HepG2 (cell line): ENCODE measurements at regions not wholly inside any gene's neighbourhood (a gene's known extent, or its start where the extent isn't known, plus 50 kb on each side); places are given as distances from the start of the nearest gene placed in this dataset.

Experiments used
- ATAC-seq: fragments of 200-7000 bp; cut with Tn5 transposase; 3 replicates; pipeline ENCODE4 v1.9.1; 2020; ENCODE audit warnings: mild to moderate bottlenecking, moderate library complexity
- BruUV-seq: library from RNA; stranded (reverse); fragments of 400-500 nt; replicated peaks from 2 replicates; lab custom pipeline; 2021; lab: Mats Ljungman, UMichigan
- CTCF ChIA-PET: fragments of 300-600 bp; formaldehyde crosslinking; extraction: SDS; loops from one replicate; lab custom pipeline; 2021; ENCODE audit warnings: low total read pairs, inconsistent platforms, low intra/inter-chr PET ratio; lab: Yijun Ruan, JAX
- POLR2A ChIA-PET: fragments of 350-600 bp; sonication (Branson Sonifier 250); formaldehyde crosslinking; loops from one replicate; lab custom pipeline; 2020; ENCODE audit warnings: antibody characterized with exemption, inconsistent platforms; lab: Yijun Ruan, JAX
- DNase-seq: peaks from one replicate; pipeline ENCODE4 v3.0.0-alpha.2; 2015; ENCODE audit warnings: low spot score
- FAIRE-seq: peaks from 3 replicates; lab custom pipeline; 2011; peaks lifted over from hg19 to GRCh38; lab: Jason Lieb, UNC
- H2AFZ ChIP-seq: one replicate; pipeline ENCODE4 v1.6.1; 2011; ENCODE audit warnings: low read length, inconsistent platforms
- H3K27ac ChIP-seq: fragments of 300-600 bp; 3 replicates; pipeline ENCODE4 v1.8.0; 2011; ENCODE audit warnings: mixed run types, mild to moderate bottlenecking, mixed read lengths, low read length, inconsistent platforms; ENCODE audit not compliant: insufficient read depth; ENCODE audit errors: extremely low read length
- H3K27me3 ChIP-seq, 2 experiments: fragments of 200-600 bp in 1 of 2; 2 replicates in 1 of 2; 3 replicates in 1 of 2; pipeline versions ENCODE4 v1.6.0 to v1.8.0; 2011; ENCODE audit warnings: low read length in 2 of 2, mild to moderate bottlenecking in 2 of 2, moderate library complexity in 2 of 2, inconsistent platforms in 1 of 2; ENCODE audit not compliant: insufficient read depth in 2 of 2, control insufficient read depth in 1 of 2
- H3K36me3 ChIP-seq, 2 experiments: fragments of 200-600 bp in 1 of 2; replicated peaks in 1 of 2; 2 replicates in 1 of 2; 3 replicates in 1 of 2; pipeline versions ENCODE4 v1.5.1 to v1.8.0; 2011; ENCODE audit warnings: low read length in 2 of 2, inconsistent platforms in 1 of 2; ENCODE audit not compliant: insufficient read depth in 2 of 2, control insufficient read depth in 1 of 2
- H3K4me1 ChIP-seq: 2 replicates; pipeline ENCODE4 v1.5.1; 2012; ENCODE audit warnings: low read length, inconsistent platforms; ENCODE audit not compliant: insufficient read depth
- H3K4me2 ChIP-seq: 2 replicates; pipeline ENCODE4 v1.6.0; 2011; ENCODE audit warnings: low read depth, low read length, inconsistent platforms
- H3K4me3 ChIP-seq, 3 experiments: fragments of 200-600 bp in 1 of 3; sonication (generic), shearing (Covaris generic) in 1 of 3; replicated peaks in 1 of 3; 2 replicates each; pipeline ENCODE4 v1.5.1; 2011 to 2016; ENCODE audit warnings: low read length in 3 of 3, inconsistent platforms in 2 of 3, low read depth in 2 of 3, mild to moderate bottlenecking in 2 of 3, control low read depth in 1 of 3, mixed read lengths in 1 of 3; ENCODE audit not compliant: insufficient read depth in 1 of 3
- H3K79me2 ChIP-seq: one replicate; pipeline ENCODE4 v1.6.1; 2011; ENCODE audit warnings: low read length, inconsistent platforms; ENCODE audit not compliant: insufficient read depth
- H3K9ac ChIP-seq: 2 replicates; pipeline ENCODE4 v1.6.0; 2011; ENCODE audit warnings: mild to moderate bottlenecking, low read depth, low read length, inconsistent platforms; ENCODE audit not compliant: insufficient read depth
- H3K9me3 ChIP-seq: 2 replicates; pipeline ENCODE4 v1.5.1; 2012; ENCODE audit warnings: mild to moderate bottlenecking, low read length
- H4K20me1 ChIP-seq: 2 replicates; pipeline ENCODE4 v1.6.0; 2011; ENCODE audit warnings: inconsistent platforms, mild to moderate bottlenecking, low read length, moderate library complexity; ENCODE audit not compliant: insufficient read depth
- ATF7 ChIP-seq, 2 experiments: fragments of 450-650 bp in 1 of 2; sonication (generic) in 1 of 2; formaldehyde crosslinking in 1 of 2; IDR thresholded peaks; 2 replicates each; pipeline versions ENCODE4 v1.4.0 to v1.6.1; 2016 to 2020; ENCODE audit warnings: antibody characterized with exemption in 1 of 2, mild to moderate bottlenecking in 1 of 2, missing genetic modification reagents in 1 of 2
- BORCS8-MEF2B ChIP-seq: sonication (generic); formaldehyde crosslinking; IDR thresholded peaks from 2 replicates; pipeline ENCODE4 v1.8.0; 2022; ENCODE audit warnings: mild to moderate bottlenecking, missing genetic modification reagents
- CHD2 ChIP-seq: IDR thresholded peaks from 2 replicates; pipeline ENCODE4 v1.6.1; 2011; ENCODE audit warnings: low read depth, low read length, improper control_type of control experiment
- GFI1 ChIP-seq: sonication (generic); formaldehyde crosslinking; IDR thresholded peaks from 2 replicates; pipeline ENCODE4 v1.5.0; 2020; ENCODE audit warnings: missing genetic modification reagents, mild to moderate bottlenecking, borderline replicate concordance
- GTF2F1 ChIP-seq: fragments of 150-350 bp; IDR thresholded peaks from 2 replicates; pipeline ENCODE4 v1.6.1; 2014; ENCODE audit warnings: low read length
- MLX ChIP-seq: IDR thresholded peaks from 2 replicates; pipeline ENCODE4 v1.6.1; 2016
- PAX8 ChIP-seq: sonication (generic); formaldehyde crosslinking; IDR thresholded peaks from 2 replicates; pipeline ENCODE4 v1.8.0; 2022; ENCODE audit warnings: mild to moderate bottlenecking, missing genetic modification reagents, borderline replicate concordance
- PCBP1 ChIP-seq: fragments of 200-400 bp; formaldehyde crosslinking; IDR thresholded peaks from 2 replicates; pipeline ENCODE4 v1.6.1; 2017; ENCODE audit warnings: mild to moderate bottlenecking, low read depth, low read length, borderline replicate concordance
- SATB2 ChIP-seq: sonication (generic); formaldehyde crosslinking; IDR thresholded peaks from 2 replicates; pipeline ENCODE4 v1.5.0; 2020; ENCODE audit warnings: missing genetic modification reagents
- SNAI1 ChIP-seq: sonication (generic); formaldehyde crosslinking; IDR thresholded peaks from 2 replicates; pipeline ENCODE4 v1.5.0; 2020; ENCODE audit warnings: mild to moderate bottlenecking, missing genetic modification reagents, borderline replicate concordance
- SNAPC5 ChIP-seq: sonication (generic); formaldehyde crosslinking; IDR thresholded peaks from 2 replicates; pipeline ENCODE4 v1.8.1; 2023; ENCODE audit warnings: mild to moderate bottlenecking, missing genetic modification reagents, borderline replicate concordance
- TARDBP ChIP-seq: sonication (generic); formaldehyde crosslinking; IDR thresholded peaks from 2 replicates; pipeline ENCODE4 v1.8.0; 2022; ENCODE audit warnings: mild to moderate bottlenecking, missing genetic modification reagents
- ZIK1 ChIP-seq: sonication (generic); formaldehyde crosslinking; IDR thresholded peaks from 2 replicates; pipeline ENCODE4 v1.5.0; 2020; ENCODE audit warnings: mild to moderate bottlenecking, low read depth, missing genetic modification reagents, borderline replicate concordance
- ZNF383 ChIP-seq: sonication (generic); formaldehyde crosslinking; IDR thresholded peaks from 2 replicates; pipeline ENCODE4 v1.4.0; 2020; ENCODE audit warnings: missing genetic modification reagents, mild to moderate bottlenecking, borderline replicate concordance
- ZNF558 ChIP-seq: sonication (generic); formaldehyde crosslinking; IDR thresholded peaks from 2 replicates; pipeline ENCODE4 v1.9.0; 2022; ENCODE audit warnings: mild to moderate bottlenecking, missing genetic modification reagents, borderline replicate concordance
- WGBS: methylation state at CpG from one replicate; pipeline ENCODE4 v1.1.6; 2017; ENCODE audit warnings: low lambda C conversion rate; 5-methylcytosine and 5-hydroxymethylcytosine counted together
- in situ Hi-C: cut with HindIII; loops from 2 replicates; pipeline ENCODE4 v1.10.0; 2017; ENCODE audit warnings: low pct_unique_long_range_greater_than_20kb; ENCODE audit not compliant: extremely low pct_ligation_motif_present
- intact Hi-C: fragments of 100-400 bp; cut with micrococcal nuclease; formaldehyde crosslinking; loops from one replicate; pipeline ENCODE4 v1.10.0; 2022; ENCODE audit not compliant: unreplicated experiment
- TF ChIP-seq, protein P1 (sequence below): sonication (generic); IDR thresholded peaks from 2 replicates; pipeline ENCODE4 v1.6.1; 2016; ENCODE audit warnings: low read depth, borderline replicate concordance

GRCh38 chr18:39998317-39998716 lies 1956.7 kb upstream of the PIK3C3 start:
- FAIRE-seq: no peak
- no peak overlapping the region for H3K9ac ChIP-seq
- ChIA-PET CTCF (no interaction called here), POLR2A (no interaction called here)
- H3K27me3 ChIP-seq: no peaks in the 10 kb centered on the region
- no peak overlapping the region for H3K4me2 ChIP-seq
- no peaks in the 10 kb centered on the region for H3K79me2 ChIP-seq
- WGBS: 61% methylated on average over 6 of the region's 6 CpGs
- no peaks in the 10 kb centered on the region for H4K20me1 ChIP-seq
- intact Hi-C loops: no loop called here
- in situ Hi-C loops: no loop called here
- H3K9me3 ChIP-seq: no peaks in the 10 kb centered on the region
- TF ChIP-seq ZNF558 (no peak), PAX8 (CRISPR knock-in tag) (no peak), SNAPC5 (CRISPR knock-in tag) (no peak)
- H3K36me3 ChIP-seq: no peaks in the 10 kb centered on the region
- ATAC-seq: no peak
- BruUV-seq: no TSS peak
- no peak overlapping the region for H3K4me3 ChIP-seq
- H3K4me1 ChIP-seq: no peaks in the 10 kb centered on the region
- H3K27ac ChIP-seq: no peak overlapping the region
- H2AFZ ChIP-seq: no peak overlapping the region
- DNase-seq: no peak

- no peaks in the 10 kb centered on the region for H3K9me3 ChIP-seq
- no peaks in the 10 kb centered on the region for H3K36me3 ChIP-seq
- in situ Hi-C loops (no loop called here), intact Hi-C loops (no loop called here)
- no TSS peak for BruUV-seq
- no peaks in the 10 kb centered on the region for H4K20me1 ChIP-seq
- no peak overlapping the region for H3K4me2 ChIP-seq
- no peak overlapping the region for H3K4me3 ChIP-seq
- ATAC-seq (no peak), FAIRE-seq (no peak), DNase-seq (no peak)
- H3K27ac ChIP-seq: no peak overlapping the region
- H2AFZ ChIP-seq: no peak overlapping the region
- no peaks in the 10 kb centered on the region for H3K27me3 ChIP-seq
- no peak overlapping the region for H3K9ac ChIP-seq
- CTCF ChIA-PET: no interaction called here
- H3K79me2 ChIP-seq: no peaks in the 10 kb centered on the region
- WGBS: 7% methylated on average over 2 of the region's 2 CpGs
- POLR2A ChIA-PET: no interaction called here
- H3K4me1 ChIP-seq: no peaks in the 10 kb centered on the region
- no peak for TF ChIP-seq ZNF383
- TF ChIP-seq SNAI1 (CRISPR knock-in tag): no peak
- no peak for TF ChIP-seq BORCS8-MEF2B (CRISPR knock-in tag)
- TF ChIP-seq, protein P1, sequence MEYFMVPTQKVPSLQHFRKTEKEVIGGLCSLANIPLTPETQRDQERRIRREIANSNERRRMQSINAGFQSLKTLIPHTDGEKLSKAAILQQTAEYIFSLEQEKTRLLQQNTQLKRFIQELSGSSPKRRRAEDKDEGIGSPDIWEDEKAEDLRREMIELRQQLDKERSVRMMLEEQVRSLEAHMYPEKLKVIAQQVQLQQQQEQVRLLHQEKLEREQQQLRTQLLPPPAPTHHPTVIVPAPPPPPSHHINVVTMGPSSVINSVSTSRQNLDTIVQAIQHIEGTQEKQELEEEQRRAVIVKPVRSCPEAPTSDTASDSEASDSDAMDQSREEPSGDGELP: no peak
- TF ChIP-seq GFI1 (CRISPR knock-in tag): no peak
- no peak for TF ChIP-seq SATB2 (CRISPR knock-in tag)
- TF ChIP-seq GTF2F1: no peak
- TF ChIP-seq PCBP1: no peak
- no peak for TF ChIP-seq CHD2
- no peak for TF ChIP-seq ZIK1 (CRISPR knock-in tag)
- TF ChIP-seq TARDBP (CRISPR knock-in tag): no peak
- no peak for TF ChIP-seq MLX (CRISPR knock-in tag)
- no peak for TF ChIP-seq ATF7 (IDR thresholded peaks at IDR 0.05)
- TF ChIP-seq ATF7 (CRISPR knock-in tag; IDR thresholded peaks at IDR 0.05): no peak
These were observed 1960.5 kb upstream of the PIK3C3 start for GRCh38 chr18:39994498-39994897.
